ENCODE measurements at regions not wholly inside any gene's neighbourhood (a gene's known extent, or its start where the extent isn't known, plus 50 kb on each side); places are given as distances from the start of the nearest gene placed in this dataset.

DNA sequence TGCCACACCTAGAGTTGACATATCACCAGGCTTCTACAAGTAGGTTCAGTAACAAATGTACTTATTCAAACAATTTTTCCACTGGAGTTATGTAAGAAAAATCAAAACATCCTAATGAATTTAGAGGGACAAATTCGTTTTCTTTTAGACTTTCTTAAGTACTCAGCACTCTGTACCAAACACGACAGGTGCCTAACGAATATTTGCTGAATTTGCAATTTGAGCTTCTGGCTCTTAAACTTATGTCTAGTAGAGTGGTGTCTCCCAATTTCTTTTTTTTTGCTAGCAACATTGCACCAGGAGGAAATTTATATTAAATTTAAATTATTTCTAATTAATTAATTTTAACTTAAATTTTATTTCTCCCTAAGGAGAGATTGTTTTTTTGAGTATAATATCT lies 397.0 kb downstream of the CNTN3 start:
- DNase-seq (ENCODE audit: low read depth, low spot score) (no peak), ATAC-seq (no peak), FAIRE-seq (no peak)
- Histone ChIP-seq H3K4me2 (ENCODE audit: control insufficient read depth, insufficient read depth) (no peak overlapping the region), H3K4me3 (no peak overlapping the region), H3K79me2 (ENCODE audit: control insufficient read depth, insufficient read depth, low read length) (no peaks in the 10 kb centered on the region), H3K9ac (ENCODE audit: control insufficient read depth, insufficient read depth, low read length) (no peak overlapping the region), H3K27ac (ENCODE audit: control insufficient read depth, insufficient read depth) (no peak overlapping the region), H2AFZ (ENCODE audit: control insufficient read depth, low read depth, low read length) (no peak overlapping the region), H3K9me3 (replicated peaks; ENCODE audit: control insufficient read depth, insufficient read depth, low read length) (no peaks in the 10 kb centered on the region), H4K20me1 (ENCODE audit: control insufficient read depth, insufficient read depth) (no peaks in the 10 kb centered on the region), H3K27me3 (replicated peaks in 1 of 2; ENCODE audit: control insufficient read depth in 2 of 2, insufficient read depth in 2 of 2, low read length in 1 of 2) (no peaks in the 10 kb centered on the region), H3K36me3 (ENCODE audit: control insufficient read depth in 2 of 2, insufficient read depth in 2 of 2, low read length in 1 of 2) (no peaks in the 10 kb centered on the region), H3K4me1 (ENCODE audit: control insufficient read depth, insufficient read depth, low read length) (no peaks in the 10 kb centered on the region)
- intact Hi-C loops (cut with micrococcal nuclease; ENCODE audit: unreplicated experiment): no loop called here
- 22% methylated on average over 3 of the region's 3 CpGs for WGBS (ENCODE audit: insufficient coverage, insufficient replicate concordance, low lambda C conversion rate, missing lambda C conversion rate)
- CTCF ChIA-PET: no interaction called here
- SMC1A ChIA-PET (ENCODE audit: uncharacterized antibody, unreplicated experiment): no interaction called here
- POLR2A ChIA-PET: interaction anchor here (0.5 kb wide), 1 partner anchor 343 kb away, joined by 3 read pairs; no protein-coding TSS in a partner anchor
- in situ Hi-C loops (cut with MboI): no loop called here
- BruUV-seq (replicated peaks): no TSS peak
- RAD21 ChIA-PET (ENCODE audit: unreplicated experiment): no interaction called here
- TF ChIP-seq IKZF2 (IDR thresholded peaks at IDR 0.05): no peak
- no peak for TF ChIP-seq RUNX3 (IDR thresholded peaks at IDR 0.05; ENCODE audit: low read length)
- TF ChIP-seq SREBF1 (IDR thresholded peaks at IDR 0.05; ENCODE audit: low read length): no peak
- TF ChIP-seq EZH2 (IDR thresholded peaks at IDR 0.05; ENCODE audit: borderline replicate concordance, control insufficient read depth, low read depth, low read length): no peak
- TF ChIP-seq STAT3 (IDR thresholded peaks at IDR 0.05; ENCODE audit: low read depth, low read length): no peak
- no peak for TF ChIP-seq DPF2 (IDR thresholded peaks at IDR 0.05)
- no peak for TF ChIP-seq ZNF207 (IDR thresholded peaks at IDR 0.05; ENCODE audit: borderline replicate concordance)
- TF ChIP-seq LARP7 (IDR thresholded peaks at IDR 0.05): no peak
- TF ChIP-seq ZSCAN29 (IDR thresholded peaks at IDR 0.05): no peak
- TF ChIP-seq, protein P1, sequence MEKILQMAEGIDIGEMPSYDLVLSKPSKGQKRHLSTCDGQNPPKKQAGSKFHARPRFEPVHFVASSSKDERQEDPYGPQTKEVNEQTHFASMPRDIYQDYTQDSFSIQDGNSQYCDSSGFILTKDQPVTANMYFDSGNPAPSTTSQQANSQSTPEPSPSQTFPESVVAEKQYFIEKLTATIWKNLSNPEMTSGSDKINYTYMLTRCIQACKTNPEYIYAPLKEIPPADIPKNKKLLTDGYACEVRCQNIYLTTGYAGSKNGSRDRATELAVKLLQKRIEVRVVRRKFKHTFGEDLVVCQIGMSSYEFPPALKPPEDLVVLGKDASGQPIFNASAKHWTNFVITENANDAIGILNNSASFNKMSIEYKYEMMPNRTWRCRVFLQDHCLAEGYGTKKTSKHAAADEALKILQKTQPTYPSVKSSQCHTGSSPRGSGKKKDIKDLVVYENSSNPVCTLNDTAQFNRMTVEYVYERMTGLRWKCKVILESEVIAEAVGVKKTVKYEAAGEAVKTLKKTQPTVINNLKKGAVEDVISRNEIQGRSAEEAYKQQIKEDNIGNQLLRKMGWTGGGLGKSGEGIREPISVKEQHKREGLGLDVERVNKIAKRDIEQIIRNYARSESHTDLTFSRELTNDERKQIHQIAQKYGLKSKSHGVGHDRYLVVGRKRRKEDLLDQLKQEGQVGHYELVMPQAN (conservative IDR thresholded peaks at IDR 0.05): no peak
- no peak for TF ChIP-seq HDAC6 (IDR thresholded peaks at IDR 0.05; ENCODE audit: unreplicated experiment)
- no peak for TF ChIP-seq MEF2B (IDR thresholded peaks at IDR 0.05; ENCODE audit: partially characterized antibody, poor library complexity, severe bottlenecking)
- TF ChIP-seq, protein P2, sequence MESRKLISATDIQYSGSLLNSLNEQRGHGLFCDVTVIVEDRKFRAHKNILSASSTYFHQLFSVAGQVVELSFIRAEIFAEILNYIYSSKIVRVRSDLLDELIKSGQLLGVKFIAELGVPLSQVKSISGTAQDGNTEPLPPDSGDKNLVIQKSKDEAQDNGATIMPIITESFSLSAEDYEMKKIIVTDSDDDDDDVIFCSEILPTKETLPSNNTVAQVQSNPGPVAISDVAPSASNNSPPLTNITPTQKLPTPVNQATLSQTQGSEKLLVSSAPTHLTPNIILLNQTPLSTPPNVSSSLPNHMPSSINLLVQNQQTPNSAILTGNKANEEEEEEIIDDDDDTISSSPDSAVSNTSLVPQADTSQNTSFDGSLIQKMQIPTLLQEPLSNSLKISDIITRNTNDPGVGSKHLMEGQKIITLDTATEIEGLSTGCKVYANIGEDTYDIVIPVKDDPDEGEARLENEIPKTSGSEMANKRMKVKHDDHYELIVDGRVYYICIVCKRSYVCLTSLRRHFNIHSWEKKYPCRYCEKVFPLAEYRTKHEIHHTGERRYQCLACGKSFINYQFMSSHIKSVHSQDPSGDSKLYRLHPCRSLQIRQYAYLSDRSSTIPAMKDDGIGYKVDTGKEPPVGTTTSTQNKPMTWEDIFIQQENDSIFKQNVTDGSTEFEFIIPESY (IDR thresholded peaks at IDR 0.05): no peak
- TF ChIP-seq HDGF (IDR thresholded peaks at IDR 0.05): no peak
- no peak for TF ChIP-seq TCF3 (IDR thresholded peaks at IDR 0.05; ENCODE audit: borderline replicate concordance, insufficient read depth, low read depth, low read length)
- TF ChIP-seq CHD1 (IDR thresholded peaks at IDR 0.05; ENCODE audit: low read depth, low read length): no peak
- TF ChIP-seq SPI1 (IDR thresholded peaks at IDR 0.05; ENCODE audit: borderline replicate concordance, insufficient read depth, low read depth, low read length): no peak
- TF ChIP-seq, protein P3, sequence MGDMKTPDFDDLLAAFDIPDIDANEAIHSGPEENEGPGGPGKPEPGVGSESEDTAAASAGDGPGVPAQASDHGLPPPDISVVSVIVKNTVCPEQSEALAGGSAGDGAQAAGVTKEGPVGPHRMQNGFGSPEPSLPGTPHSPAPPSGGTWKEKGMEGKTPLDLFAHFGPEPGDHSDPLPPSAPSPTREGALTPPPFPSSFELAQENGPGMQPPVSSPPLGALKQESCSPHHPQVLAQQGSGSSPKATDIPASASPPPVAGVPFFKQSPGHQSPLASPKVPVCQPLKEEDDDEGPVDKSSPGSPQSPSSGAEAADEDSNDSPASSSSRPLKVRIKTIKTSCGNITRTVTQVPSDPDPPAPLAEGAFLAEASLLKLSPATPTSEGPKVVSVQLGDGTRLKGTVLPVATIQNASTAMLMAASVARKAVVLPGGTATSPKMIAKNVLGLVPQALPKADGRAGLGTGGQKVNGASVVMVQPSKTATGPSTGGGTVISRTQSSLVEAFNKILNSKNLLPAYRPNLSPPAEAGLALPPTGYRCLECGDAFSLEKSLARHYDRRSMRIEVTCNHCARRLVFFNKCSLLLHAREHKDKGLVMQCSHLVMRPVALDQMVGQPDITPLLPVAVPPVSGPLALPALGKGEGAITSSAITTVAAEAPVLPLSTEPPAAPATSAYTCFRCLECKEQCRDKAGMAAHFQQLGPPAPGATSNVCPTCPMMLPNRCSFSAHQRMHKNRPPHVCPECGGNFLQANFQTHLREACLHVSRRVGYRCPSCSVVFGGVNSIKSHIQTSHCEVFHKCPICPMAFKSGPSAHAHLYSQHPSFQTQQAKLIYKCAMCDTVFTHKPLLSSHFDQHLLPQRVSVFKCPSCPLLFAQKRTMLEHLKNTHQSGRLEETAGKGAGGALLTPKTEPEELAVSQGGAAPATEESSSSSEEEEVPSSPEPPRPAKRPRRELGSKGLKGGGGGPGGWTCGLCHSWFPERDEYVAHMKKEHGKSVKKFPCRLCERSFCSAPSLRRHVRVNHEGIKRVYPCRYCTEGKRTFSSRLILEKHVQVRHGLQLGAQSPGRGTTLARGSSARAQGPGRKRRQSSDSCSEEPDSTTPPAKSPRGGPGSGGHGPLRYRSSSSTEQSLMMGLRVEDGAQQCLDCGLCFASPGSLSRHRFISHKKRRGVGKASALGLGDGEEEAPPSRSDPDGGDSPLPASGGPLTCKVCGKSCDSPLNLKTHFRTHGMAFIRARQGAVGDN (IDR thresholded peaks at IDR 0.05): no peak

All from GM12878 (cell line).